ENCODE measurements at regions not wholly inside any gene's neighbourhood (a gene's known extent, or its start where the extent isn't known, plus 50 kb on each side); places are given as distances from the start of the nearest gene placed in this dataset.
"Not testable (repeated sequence)": the region's sequence is repeated elsewhere in the genome, so short reads cannot be mapped to it uniquely, and the experiment has no call there.

- Histone ChIP-seq H3K36me3 (no peaks in the 10 kb centered on the region), H3K4me3 (ENCODE audit: low read depth, low read length) (no peak overlapping the region), H3K27me3 (ENCODE audit: insufficient read depth, low read depth, severe bottlenecking) (no peaks in the 10 kb centered on the region), H3K27ac (no peak overlapping the region), H3K9me3 (ENCODE audit: severe bottlenecking) (no peaks in the 10 kb centered on the region)
- DNase-seq: no peak
- no peak for TF ChIP-seq CTCF (IDR thresholded peaks at IDR 0.05; ENCODE audit: low read depth, low read length)
Observed at GRCh38 chr3:156035158-156035557, 85.2 kb upstream of the KCNAB1 start.

GRCh38 chr3:156036258-156037053, 83.9 kb upstream of the KCNAB1 start:
- no peaks in the 10 kb centered on the region for H3K9me3 ChIP-seq (ENCODE audit: severe bottlenecking)
- H3K36me3 ChIP-seq: no peaks in the 10 kb centered on the region
- H3K27me3 ChIP-seq (ENCODE audit: insufficient read depth, low read depth, severe bottlenecking): no peaks in the 10 kb centered on the region
- no peak overlapping the region for H3K4me3 ChIP-seq (ENCODE audit: low read depth, low read length)
- no peak overlapping the region for H3K27ac ChIP-seq
- DNase-seq: no peak
- TF ChIP-seq CTCF (IDR thresholded peaks at IDR 0.05; ENCODE audit: low read depth, low read length): no peak

- no peaks in the 10 kb centered on the region for H3K36me3 ChIP-seq
- no peaks in the 10 kb centered on the region for H3K9me3 ChIP-seq (ENCODE audit: severe bottlenecking)
- no peak for DNase-seq
- no peak for TF ChIP-seq CTCF (IDR thresholded peaks at IDR 0.05; ENCODE audit: low read depth, low read length)
- H3K4me3 ChIP-seq (ENCODE audit: low read depth, low read length): no peak overlapping the region
- H3K27ac ChIP-seq: no peak overlapping the region
- no peaks in the 10 kb centered on the region for H3K27me3 ChIP-seq (ENCODE audit: insufficient read depth, low read depth, severe bottlenecking)
Observed at GRCh38 chr3:156037356-156037755, 83.0 kb upstream of the KCNAB1 start.

GRCh38 chr3:156038869-156039268, 81.5 kb upstream of the KCNAB1 start:
- H3K9me3 ChIP-seq (ENCODE audit: severe bottlenecking): no peaks in the 10 kb centered on the region
- H3K27ac ChIP-seq: no peak overlapping the region
- H3K4me3 ChIP-seq (ENCODE audit: low read depth, low read length): no peak overlapping the region
- no peaks in the 10 kb centered on the region for H3K27me3 ChIP-seq (ENCODE audit: insufficient read depth, low read depth, severe bottlenecking)
- no peak for DNase-seq
- TF ChIP-seq CTCF (IDR thresholded peaks at IDR 0.05; ENCODE audit: low read depth, low read length): no peak
- no peaks in the 10 kb centered on the region for H3K36me3 ChIP-seq

- no peak for DNase-seq
- no peaks in the 10 kb centered on the region for H3K9me3 ChIP-seq (ENCODE audit: severe bottlenecking)
- H3K27me3 ChIP-seq (ENCODE audit: insufficient read depth, low read depth, severe bottlenecking): no peaks in the 10 kb centered on the region
- TF ChIP-seq CTCF (IDR thresholded peaks at IDR 0.05; ENCODE audit: low read depth, low read length): no peak
- no peak overlapping the region for H3K27ac ChIP-seq
- H3K4me3 ChIP-seq (ENCODE audit: low read depth, low read length): no peak overlapping the region
- H3K36me3 ChIP-seq: no peaks in the 10 kb centered on the region
Observed at GRCh38 chr3:156040041-156040440, 80.3 kb upstream of the KCNAB1 start.

- H3K27me3 ChIP-seq (ENCODE audit: insufficient read depth, low read depth, severe bottlenecking); H3K27ac ChIP-seq; H3K9me3 ChIP-seq (ENCODE audit: severe bottlenecking); H3K36me3 ChIP-seq; DNase-seq; H3K4me3 ChIP-seq (ENCODE audit: low read depth, low read length): not testable (repeated sequence)
Observed at GRCh38 chr3:156041216-156041841, 79.0 kb upstream of the KCNAB1 start.

GRCh38 chr3:156041856-156042255, 78.5 kb upstream of the KCNAB1 start:
- not testable (repeated sequence) for H3K27me3 ChIP-seq (ENCODE audit: insufficient read depth, low read depth, severe bottlenecking); DNase-seq; H3K27ac ChIP-seq; H3K36me3 ChIP-seq; H3K9me3 ChIP-seq (ENCODE audit: severe bottlenecking); H3K4me3 ChIP-seq (ENCODE audit: low read depth, low read length)
